Loucy (cell line): ENCODE measurements at regions not wholly inside any gene's neighbourhood (a gene's known extent, or its start where the extent isn't known, plus 50 kb on each side); places are given as distances from the start of the nearest gene placed in this dataset.

Experiments used
- H2AFZ ChIP-seq: fragments of 200-600 bp; sonication (generic); 2 replicates; pipeline ENCODE4 v1.6.0; 2016; ENCODE audit warnings: antibody characterized with exemption, mild to moderate bottlenecking, low read length, moderate library complexity
- H3F3A ChIP-seq: fragments of 200-600 bp; 2 replicates; pipeline ENCODE4 v1.6.0; 2016; ENCODE audit warnings: antibody characterized with exemption, low read depth, mild to moderate bottlenecking
- H3K27me3 ChIP-seq: fragments of 200-600 bp; sonication (generic); 2 replicates; pipeline ENCODE4 v1.6.1; 2014; ENCODE audit warnings: low read length, mild to moderate bottlenecking; ENCODE audit not compliant: insufficient read depth, poor library complexity, severe bottlenecking
- H3K36me3 ChIP-seq: fragments of 200-600 bp; sonication (generic); 2 replicates; pipeline ENCODE4 v1.6.1; 2016; ENCODE audit warnings: low read length; ENCODE audit not compliant: insufficient read depth
- H3K4me1 ChIP-seq: fragments of 200-600 bp; sonication (generic); 2 replicates; pipeline ENCODE4 v1.5.1; 2014; ENCODE audit warnings: low read length, mild to moderate bottlenecking; ENCODE audit not compliant: insufficient read depth, poor library complexity, severe bottlenecking
- H3K4me2 ChIP-seq: fragments of 200-600 bp; sonication (generic); 2 replicates; pipeline ENCODE4 v1.6.0; 2014; ENCODE audit warnings: antibody characterized with exemption, low read length, low read depth, mild to moderate bottlenecking; ENCODE audit not compliant: poor library complexity, severe bottlenecking
- H3K4me3 ChIP-seq: fragments of 200-600 bp; sonication (generic); 2 replicates; pipeline ENCODE4 v1.5.1; 2014; ENCODE audit warnings: low read length, mild to moderate bottlenecking, mixed read lengths; ENCODE audit not compliant: poor library complexity, severe bottlenecking
- H3K79me2 ChIP-seq: fragments of 200-600 bp; sonication (generic); 2 replicates; pipeline ENCODE4 v1.6.1; 2014; ENCODE audit warnings: low read length; ENCODE audit not compliant: insufficient read depth
- H3K9ac ChIP-seq: fragments of 200-600 bp; sonication (generic); 2 replicates; pipeline ENCODE4 v1.6.0; 2014; ENCODE audit warnings: mild to moderate bottlenecking, low read depth, low read length, moderate library complexity; ENCODE audit not compliant: poor library complexity, severe bottlenecking
- H3K9me2 ChIP-seq: fragments of 200-600 bp; sonication (generic); replicated peaks from 2 replicates; pipeline ENCODE4 v1.6.1; 2016; ENCODE audit warnings: low read depth, low read length, mixed read lengths
- H3K9me3 ChIP-seq: fragments of 200-600 bp; sonication (generic); 2 replicates; pipeline ENCODE4 v1.6.1; 2014; ENCODE audit warnings: mild to moderate bottlenecking, antibody characterized with exemption, low read length, low read depth; ENCODE audit not compliant: insufficient read depth
- H4K20me1 ChIP-seq: fragments of 200-600 bp; sonication (generic); 2 replicates; pipeline ENCODE4 v1.6.0; 2014; ENCODE audit warnings: antibody characterized with exemption, low read length, mild to moderate bottlenecking; ENCODE audit not compliant: insufficient read depth, poor library complexity, severe bottlenecking
- EZH2phosphoT487 ChIP-seq: fragments of 200-600 bp; IDR thresholded peaks from 2 replicates; pipeline ENCODE4 v1.6.1; 2018; ENCODE audit warnings: antibody characterized with exemption, mild to moderate bottlenecking, moderate library complexity, borderline replicate concordance
- TF ChIP-seq, protein P1 (sequence below): fragments of 200-600 bp; sonication (generic); conservative IDR thresholded peaks from 2 replicates; pipeline ENCODE4 v1.5.1; 2014; ENCODE audit warnings: mild to moderate bottlenecking, antibody characterized with exemption, low read length

DNA sequence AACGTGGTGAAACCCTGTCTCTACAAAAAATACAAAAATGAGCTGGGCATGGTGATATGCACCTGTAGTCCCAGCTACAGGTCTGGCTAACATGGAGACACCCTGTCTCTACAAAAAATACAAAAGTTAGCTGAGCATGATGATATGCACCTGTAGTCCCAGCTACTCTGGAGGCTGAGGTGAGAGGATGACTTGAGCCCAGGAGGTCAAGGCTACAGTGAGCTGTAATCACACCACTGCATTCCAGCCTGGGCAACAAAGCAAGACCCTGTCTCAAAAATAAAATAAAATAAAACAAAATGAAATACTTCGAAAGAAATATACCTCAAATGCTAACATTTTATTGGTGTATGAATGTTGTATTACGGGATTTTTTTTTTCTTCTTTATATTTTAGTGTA lies 107.6 kb upstream of the EGLN3 start:
- Histone ChIP-seq H3K4me1 (no peaks in the 10 kb centered on the region), H3K9me2 (no peaks in the 10 kb centered on the region), H3K36me3 (no peaks in the 10 kb centered on the region), H3F3A (no peaks in the 10 kb centered on the region), H2AFZ (no peak overlapping the region), H3K9me3 (no peaks in the 10 kb centered on the region), H3K4me2 (no peak overlapping the region), H3K9ac (no peak overlapping the region), H3K27me3 (no peaks in the 10 kb centered on the region), H3K4me3 (no peak overlapping the region), H4K20me1 (no peaks in the 10 kb centered on the region), H3K79me2 (no peaks in the 10 kb centered on the region)
- no peak for TF ChIP-seq EZH2phosphoT487
- TF ChIP-seq, protein P1, sequence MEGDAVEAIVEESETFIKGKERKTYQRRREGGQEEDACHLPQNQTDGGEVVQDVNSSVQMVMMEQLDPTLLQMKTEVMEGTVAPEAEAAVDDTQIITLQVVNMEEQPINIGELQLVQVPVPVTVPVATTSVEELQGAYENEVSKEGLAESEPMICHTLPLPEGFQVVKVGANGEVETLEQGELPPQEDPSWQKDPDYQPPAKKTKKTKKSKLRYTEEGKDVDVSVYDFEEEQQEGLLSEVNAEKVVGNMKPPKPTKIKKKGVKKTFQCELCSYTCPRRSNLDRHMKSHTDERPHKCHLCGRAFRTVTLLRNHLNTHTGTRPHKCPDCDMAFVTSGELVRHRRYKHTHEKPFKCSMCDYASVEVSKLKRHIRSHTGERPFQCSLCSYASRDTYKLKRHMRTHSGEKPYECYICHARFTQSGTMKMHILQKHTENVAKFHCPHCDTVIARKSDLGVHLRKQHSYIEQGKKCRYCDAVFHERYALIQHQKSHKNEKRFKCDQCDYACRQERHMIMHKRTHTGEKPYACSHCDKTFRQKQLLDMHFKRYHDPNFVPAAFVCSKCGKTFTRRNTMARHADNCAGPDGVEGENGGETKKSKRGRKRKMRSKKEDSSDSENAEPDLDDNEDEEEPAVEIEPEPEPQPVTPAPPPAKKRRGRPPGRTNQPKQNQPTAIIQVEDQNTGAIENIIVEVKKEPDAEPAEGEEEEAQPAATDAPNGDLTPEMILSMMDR, result no peak

DNA sequence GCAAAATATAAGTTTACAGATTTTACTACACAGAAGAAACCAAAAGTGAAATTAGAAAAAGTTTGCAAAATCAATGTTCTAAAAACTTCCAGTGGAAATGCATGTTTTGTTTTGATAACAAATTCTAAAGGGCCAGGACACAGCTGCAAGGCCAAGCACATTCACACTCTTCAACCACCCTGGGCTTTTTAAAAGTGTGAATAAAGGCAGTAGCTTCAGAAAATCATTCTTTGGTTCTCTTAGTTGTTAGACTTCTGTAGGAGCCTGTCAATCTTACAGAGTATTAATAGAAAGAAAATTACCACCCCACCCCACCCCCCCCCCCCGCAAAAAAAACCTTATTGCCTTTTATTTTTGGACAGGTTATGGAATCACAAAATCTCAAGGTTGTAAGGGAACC lies 105.2 kb upstream of the EGLN3 start:
- Histone ChIP-seq H3K4me2 (no peak overlapping the region), H3K4me3 (no peak overlapping the region), H3K4me1 (no peaks in the 10 kb centered on the region), H3K9me3 (no peaks in the 10 kb centered on the region), H3K36me3 (no peaks in the 10 kb centered on the region), H3F3A (no peaks in the 10 kb centered on the region), H3K9ac (no peak overlapping the region), H3K27me3 (no peaks in the 10 kb centered on the region), H3K79me2 (no peaks in the 10 kb centered on the region), H4K20me1 (no peaks in the 10 kb centered on the region), H3K9me2 (no peaks in the 10 kb centered on the region), H2AFZ (no peak overlapping the region)
- TF ChIP-seq, protein P1, result no peak
- TF ChIP-seq EZH2phosphoT487, result no peak

DNA sequence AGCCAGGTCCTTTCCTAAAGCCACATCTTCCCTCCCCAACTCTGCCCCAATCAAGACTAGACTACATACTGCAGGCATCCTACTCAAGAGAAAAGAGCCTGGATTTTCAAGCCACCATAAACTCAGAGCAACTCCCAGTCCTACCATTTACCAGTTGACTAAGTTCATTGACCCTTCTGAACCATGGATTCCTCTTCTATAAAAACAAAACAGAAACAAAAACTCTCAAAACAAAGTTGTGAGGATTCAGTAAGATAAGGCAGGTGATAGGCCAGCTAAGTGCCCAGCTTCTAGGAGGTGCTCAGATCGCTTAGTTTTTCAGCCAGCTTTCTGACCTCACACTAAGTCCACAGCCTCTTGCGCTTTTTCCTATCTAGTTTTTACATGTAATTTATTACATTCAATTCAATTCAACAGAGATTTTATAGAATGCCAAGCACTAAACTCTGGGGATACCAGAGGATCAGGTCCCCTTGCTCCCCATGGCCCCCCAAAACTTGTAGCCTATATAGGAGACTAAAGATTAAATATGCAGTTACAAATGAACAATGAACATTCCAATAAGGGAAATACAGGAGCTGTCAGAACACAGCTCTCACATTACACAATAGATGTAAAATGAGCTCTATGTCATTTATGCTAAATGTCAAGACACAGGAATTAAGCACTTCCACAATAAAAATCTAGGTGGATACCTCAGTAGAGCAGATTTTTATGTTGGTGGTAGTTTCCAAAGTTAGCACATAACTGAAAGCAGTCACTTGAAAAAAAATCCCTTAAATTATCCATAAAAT lies 104.5 kb upstream of the EGLN3 start:
- Histone ChIP-seq H4K20me1 (no peaks in the 10 kb centered on the region), H3K4me1 (no peaks in the 10 kb centered on the region), H3K36me3 (no peaks in the 10 kb centered on the region), H3F3A (no peaks in the 10 kb centered on the region), H3K9me3 (no peaks in the 10 kb centered on the region), H2AFZ (no peak overlapping the region), H3K79me2 (no peaks in the 10 kb centered on the region), H3K27me3 (no peaks in the 10 kb centered on the region), H3K9ac (no peak overlapping the region), H3K9me2 (no peaks in the 10 kb centered on the region), H3K4me3 (no peak overlapping the region), H3K4me2 (no peak overlapping the region)
- TF ChIP-seq, protein P1, result no peak
- no peak for TF ChIP-seq EZH2phosphoT487
